Right atrium auricular region (tissue), 2 donors: ENCODE measurements at regions not wholly inside any gene's neighbourhood (a gene's known extent, or its start where the extent isn't known, plus 50 kb on each side); places are given as distances from the start of the nearest gene placed in this dataset.

Source experiments
- DNase-seq: peaks from one replicate; pipeline ENCODE4 v3.0.0-alpha.2; 2019; ENCODE audit warnings: low spot score
- H3K27ac ChIP-seq, 2 donors: fragments of 200-600 bp; sonication (generic); 1 replicate in 1 of 2; 2 replicates in 1 of 2; pipeline ENCODE4 v1.5.1; 2016 to 2019
- H3K27me3 ChIP-seq, 2 donors: fragments of 200-600 bp; sonication (generic); one replicate each; pipeline versions ENCODE4 v1.5.1 to v1.6.0; 2017 to 2019
- H3K36me3 ChIP-seq: fragments of 200-600 bp; sonication (generic); one replicate; pipeline ENCODE4 v1.5.1; 2016
- H3K4me1 ChIP-seq, 2 donors: fragments of 200-600 bp; sonication (generic); one replicate each; pipeline versions ENCODE4 v1.5.1 to v1.6.0; 2017 to 2019
- H3K4me3 ChIP-seq, 2 donors: fragments of 200-600 bp; sonication (generic); 1 replicate in 1 of 2; 2 replicates in 1 of 2; pipeline ENCODE4 v1.5.1; 2017 to 2019; ENCODE audit warnings: mild to moderate bottlenecking in 1 of 2, moderate library complexity in 1 of 2
- H3K9me3 ChIP-seq, 2 donors: fragments of 200-600 bp; sonication (generic); one replicate each; pipeline ENCODE4 v1.5.1; 2019
- TF ChIP-seq, protein P1 (sequence below), 2 donors: fragments of 200-600 bp; sonication (generic); IDR thresholded peaks; one replicate each; pipeline ENCODE4 v1.5.1; 2019; ENCODE audit warnings: antibody characterized with exemption in 2 of 2

DNA sequence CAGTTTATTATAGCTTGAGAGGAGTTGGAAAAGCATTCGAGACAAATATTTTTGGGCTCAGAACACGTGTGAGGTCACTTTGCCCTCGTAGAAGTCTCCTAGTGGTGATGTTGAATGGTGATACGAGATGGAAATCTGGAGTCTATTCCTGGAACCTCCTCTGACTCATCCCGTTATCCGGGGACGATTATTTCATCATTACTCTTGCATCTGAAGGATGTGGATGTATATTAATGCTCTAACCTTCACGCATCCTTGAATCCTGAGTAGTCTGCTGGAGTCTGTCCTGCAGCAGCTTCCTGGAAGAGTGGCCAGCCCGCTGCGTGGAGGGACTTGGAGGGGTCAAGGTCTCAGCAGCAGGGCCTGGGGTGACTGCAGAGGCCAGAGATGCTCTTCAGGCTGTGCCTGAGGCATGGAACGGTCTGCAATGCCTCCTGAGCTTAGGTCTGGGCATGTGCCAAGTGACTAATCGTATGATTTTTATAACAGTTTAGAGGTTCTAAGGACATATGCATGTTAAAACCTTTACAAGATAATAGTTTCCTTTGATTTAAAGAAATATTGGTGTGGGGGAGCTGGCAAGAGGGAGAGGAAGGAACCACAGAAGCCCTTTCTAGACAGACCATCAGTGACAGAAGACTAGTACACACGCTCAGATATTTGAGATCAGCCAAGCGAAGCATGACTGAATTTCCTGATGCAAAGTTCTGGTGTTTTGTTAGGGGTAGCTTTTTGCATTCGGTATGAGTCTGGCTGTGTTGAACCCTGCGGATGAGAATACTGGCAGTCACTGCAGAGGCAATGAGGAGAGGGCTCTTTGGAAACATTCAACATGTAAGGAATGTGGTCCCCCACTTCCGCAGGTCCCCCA lies 400.2 kb downstream of the QKI start:
- no peak for DNase-seq
- Histone ChIP-seq H3K27me3 (no peaks in the 10 kb centered on the region), H3K4me3 (no peak overlapping the region), H3K36me3 (no peaks in the 10 kb centered on the region), H3K4me1 (peaks cover 0 to 10% of the 10 kb centered on the region in 2 donors), H3K27ac (no peak overlapping the region), H3K9me3 (no peaks in the 10 kb centered on the region)
- TF ChIP-seq, protein P1, sequence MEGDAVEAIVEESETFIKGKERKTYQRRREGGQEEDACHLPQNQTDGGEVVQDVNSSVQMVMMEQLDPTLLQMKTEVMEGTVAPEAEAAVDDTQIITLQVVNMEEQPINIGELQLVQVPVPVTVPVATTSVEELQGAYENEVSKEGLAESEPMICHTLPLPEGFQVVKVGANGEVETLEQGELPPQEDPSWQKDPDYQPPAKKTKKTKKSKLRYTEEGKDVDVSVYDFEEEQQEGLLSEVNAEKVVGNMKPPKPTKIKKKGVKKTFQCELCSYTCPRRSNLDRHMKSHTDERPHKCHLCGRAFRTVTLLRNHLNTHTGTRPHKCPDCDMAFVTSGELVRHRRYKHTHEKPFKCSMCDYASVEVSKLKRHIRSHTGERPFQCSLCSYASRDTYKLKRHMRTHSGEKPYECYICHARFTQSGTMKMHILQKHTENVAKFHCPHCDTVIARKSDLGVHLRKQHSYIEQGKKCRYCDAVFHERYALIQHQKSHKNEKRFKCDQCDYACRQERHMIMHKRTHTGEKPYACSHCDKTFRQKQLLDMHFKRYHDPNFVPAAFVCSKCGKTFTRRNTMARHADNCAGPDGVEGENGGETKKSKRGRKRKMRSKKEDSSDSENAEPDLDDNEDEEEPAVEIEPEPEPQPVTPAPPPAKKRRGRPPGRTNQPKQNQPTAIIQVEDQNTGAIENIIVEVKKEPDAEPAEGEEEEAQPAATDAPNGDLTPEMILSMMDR (IDR thresholded peaks at IDR 0.05) = no peak

DNA sequence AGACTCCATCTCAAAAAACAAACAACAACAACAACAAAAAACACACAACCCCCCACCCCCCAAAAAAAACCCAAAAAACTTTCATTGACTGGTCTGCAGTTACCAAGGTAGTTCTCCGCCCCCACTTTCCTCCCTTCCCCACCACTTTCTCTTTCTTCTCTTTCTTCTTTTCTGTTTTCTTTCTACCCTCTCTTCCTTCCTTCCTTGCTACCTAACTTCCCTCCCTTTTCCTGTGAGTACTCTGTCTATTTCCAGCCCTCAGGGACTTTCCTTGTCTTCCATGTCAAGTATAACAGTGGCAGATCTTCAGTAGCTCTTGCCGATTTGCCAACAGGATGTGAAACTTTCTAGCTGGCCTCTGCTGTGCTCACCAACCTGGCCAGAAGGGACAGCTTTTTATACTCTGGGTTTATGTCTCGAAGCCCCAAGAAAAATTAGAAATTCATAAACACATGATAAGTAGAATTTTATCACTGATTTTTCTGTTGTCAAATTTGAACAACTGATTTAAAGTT lies 399.5 kb downstream of the QKI start:
- TF ChIP-seq, protein P1 (IDR thresholded peaks at IDR 0.05) = no peak
- Histone ChIP-seq H3K27me3 (no peaks in the 10 kb centered on the region), H3K27ac (no peak overlapping the region), H3K9me3 (no peaks in the 10 kb centered on the region), H3K4me3 (no peak overlapping the region), H3K36me3 (no peaks in the 10 kb centered on the region), H3K4me1 (peaks cover 0 to 10% of the 10 kb centered on the region in 2 donors)
- DNase-seq = no peak

DNA sequence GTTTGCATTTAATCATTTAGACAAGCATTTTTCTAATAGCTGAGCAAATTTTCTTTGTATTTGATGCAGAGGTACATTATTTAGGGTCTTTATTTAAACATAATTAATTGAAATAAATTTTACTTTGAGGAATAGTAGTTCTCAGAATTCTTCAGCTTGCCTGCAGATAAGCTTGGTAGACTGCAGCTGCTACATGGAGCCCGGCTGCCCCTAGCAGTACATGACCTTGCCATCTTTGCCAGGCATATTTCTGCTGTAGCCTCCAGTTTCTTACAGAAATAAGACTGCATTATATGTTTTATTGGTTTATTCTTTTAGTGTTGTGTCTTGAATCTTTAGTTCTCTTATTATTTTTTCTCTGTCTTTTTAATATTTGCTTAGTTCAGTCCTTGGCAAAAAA lies 396.8 kb downstream of the QKI start:
- Histone ChIP-seq H3K4me3 (no peak overlapping the region), H3K36me3 (no peaks in the 10 kb centered on the region), H3K27ac (no peak overlapping the region), H3K27me3 (no peaks in the 10 kb centered on the region), H3K9me3 (no peaks in the 10 kb centered on the region), H3K4me1 (peaks cover 0 to 10% of the 10 kb centered on the region in 2 donors)
- no peak for DNase-seq
- TF ChIP-seq, protein P1 (IDR thresholded peaks at IDR 0.05) = no peak

DNA sequence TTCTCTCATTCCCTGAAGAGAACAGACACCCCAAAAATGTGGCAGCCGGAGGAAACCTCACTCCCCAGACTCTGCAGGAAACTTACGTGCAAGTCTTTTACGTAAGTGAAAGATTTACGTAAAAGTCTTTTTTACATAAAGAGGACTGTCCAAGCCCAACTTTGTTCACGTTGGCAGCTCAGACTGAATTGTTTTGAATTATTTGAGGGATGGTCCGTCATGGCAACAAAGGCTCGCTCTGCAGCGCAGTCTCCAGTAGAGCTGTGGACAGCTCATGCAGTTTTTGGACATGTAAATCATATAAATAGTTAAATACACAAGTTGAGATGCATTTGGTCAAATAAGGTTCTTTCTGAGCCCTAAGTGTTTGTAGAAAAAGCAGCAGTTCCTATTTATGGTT lies 394.8 kb downstream of the QKI start:
- Histone ChIP-seq H3K4me3 (no peak overlapping the region), H3K36me3 (no peaks in the 10 kb centered on the region), H3K4me1 (peaks cover 0 to 6% of the 10 kb centered on the region in 2 donors), H3K27ac (no peak overlapping the region), H3K9me3 (no peaks in the 10 kb centered on the region), H3K27me3 (no peaks in the 10 kb centered on the region)
- TF ChIP-seq, protein P1 (IDR thresholded peaks at IDR 0.05) = no peak
- DNase-seq = no peak

DNA sequence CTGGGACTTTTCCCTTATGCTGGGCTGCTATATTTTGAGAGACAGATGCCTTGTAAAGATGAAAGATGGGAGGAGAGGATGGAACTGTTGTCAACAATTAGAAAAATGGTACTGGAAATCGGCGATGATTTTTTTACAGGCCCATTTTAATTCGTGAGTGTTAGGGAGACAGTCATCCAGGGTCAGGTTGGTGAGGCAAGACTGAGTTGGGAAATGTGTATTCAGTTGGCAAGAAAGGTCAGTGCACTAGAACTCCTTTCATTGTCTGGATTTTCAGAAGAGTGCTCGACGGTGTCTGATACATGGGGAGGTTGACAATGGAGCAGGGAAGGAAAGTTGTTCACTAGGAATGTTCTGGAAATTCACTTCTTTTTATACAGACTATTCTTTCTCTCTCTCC lies 394.4 kb downstream of the QKI start:
- Histone ChIP-seq H3K9me3 (no peaks in the 10 kb centered on the region), H3K36me3 (no peaks in the 10 kb centered on the region), H3K27me3 (no peaks in the 10 kb centered on the region), H3K27ac (no peak overlapping the region), H3K4me1 (peaks cover 0 to under 1% of the 10 kb centered on the region in 2 donors), H3K4me3 (no peak overlapping the region)
- no peak for DNase-seq
- TF ChIP-seq, protein P1 (IDR thresholded peaks at IDR 0.05) = no peak
